ENCODE measurements at regions not wholly inside any gene's neighbourhood (a gene's known extent, or its start where the extent isn't known, plus 50 kb on each side); places are given as distances from the start of the nearest gene placed in this dataset.

- Histone ChIP-seq H3K4me1 (no peaks in the 10 kb centered on the region), H3K9me3 (no peaks in the 10 kb centered on the region), H3K27ac (no peak overlapping the region), H3K27me3 (no peaks in the 10 kb centered on the region), H3K4me3 (no peak overlapping the region), H3K36me3 (no peaks in the 10 kb centered on the region)
- ATAC-seq: no peak
- WGBS, 2 donors (ENCODE audit: low coverage in 1 of 2): 59% methylated on average over 2 of the region's 2 CpGs
- no peak for TF ChIP-seq POLR2A (IDR thresholded peaks at IDR 0.05)
- TF ChIP-seq POLR2AphosphoS5 (IDR thresholded peaks at IDR 0.05): no peak
- TF ChIP-seq CTCF (IDR thresholded peaks at IDR 0.05): no peak
Measured at GRCh38 chr5:101425339-101425859, 522.3 kb upstream of the ST8SIA4 start.

GRCh38 chr5:101424530-101425175 lies 521.6 kb upstream of the ST8SIA4 start:
- H3K36me3 ChIP-seq: no peaks in the 10 kb centered on the region
- H3K27me3 ChIP-seq: no peaks in the 10 kb centered on the region
- 12 to 14% methylated on average over 2 of the region's 2 CpGs for WGBS, 2 donors (ENCODE audit: low coverage in 1 of 2)
- H3K4me1 ChIP-seq: no peaks in the 10 kb centered on the region
- no peaks in the 10 kb centered on the region for H3K9me3 ChIP-seq
- no peak overlapping the region for H3K27ac ChIP-seq
- no peak for ATAC-seq
- TF ChIP-seq EP300 (IDR thresholded peaks at IDR 0.05): no peak
- TF ChIP-seq POLR2A (IDR thresholded peaks at IDR 0.05): no peak
- no peak for TF ChIP-seq POLR2AphosphoS5 (IDR thresholded peaks at IDR 0.05)
- TF ChIP-seq CTCF (IDR thresholded peaks at IDR 0.05): no peak
- H3K4me3 ChIP-seq: no peak overlapping the region

GRCh38 chr5:101418713-101419118 lies 515.6 kb upstream of the ST8SIA4 start:
- TF ChIP-seq CTCF (IDR thresholded peaks at IDR 0.05) (no peak), POLR2A (IDR thresholded peaks at IDR 0.05) (no peak), EP300 (IDR thresholded peaks at IDR 0.05) (no peak)
- ATAC-seq: no peak
- Histone ChIP-seq H3K4me1 (no peaks in the 10 kb centered on the region), H3K9me3 (no peaks in the 10 kb centered on the region), H3K27ac (no peak overlapping the region), H3K36me3 (no peaks in the 10 kb centered on the region), H3K4me3 (no peak overlapping the region), H3K27me3 (no peaks in the 10 kb centered on the region)
- WGBS, 2 donors (ENCODE audit: low coverage in 1 of 2): 0 to 8% methylated on average over 1 of the region's 1 CpG

GRCh38 chr5:101404531-101404930 lies 501.4 kb upstream of the ST8SIA4 start:
- Histone ChIP-seq H3K27ac (no peak overlapping the region), H3K36me3 (no peaks in the 10 kb centered on the region), H3K9me3 (peaks cover 0 to 5% (median 0%) of the 10 kb centered on the region in 3 donors), H3K4me3 (no peak overlapping the region), H3K4me1 (no peaks in the 10 kb centered on the region), H3K27me3 (no peaks in the 10 kb centered on the region)
- WGBS, 2 donors (ENCODE audit: low coverage in 1 of 2): 86 to 89% methylated on average over 1 of the region's 1 CpG
- no peak for TF ChIP-seq POLR2AphosphoS5 (IDR thresholded peaks at IDR 0.05)
- ATAC-seq: no peak

DNA sequence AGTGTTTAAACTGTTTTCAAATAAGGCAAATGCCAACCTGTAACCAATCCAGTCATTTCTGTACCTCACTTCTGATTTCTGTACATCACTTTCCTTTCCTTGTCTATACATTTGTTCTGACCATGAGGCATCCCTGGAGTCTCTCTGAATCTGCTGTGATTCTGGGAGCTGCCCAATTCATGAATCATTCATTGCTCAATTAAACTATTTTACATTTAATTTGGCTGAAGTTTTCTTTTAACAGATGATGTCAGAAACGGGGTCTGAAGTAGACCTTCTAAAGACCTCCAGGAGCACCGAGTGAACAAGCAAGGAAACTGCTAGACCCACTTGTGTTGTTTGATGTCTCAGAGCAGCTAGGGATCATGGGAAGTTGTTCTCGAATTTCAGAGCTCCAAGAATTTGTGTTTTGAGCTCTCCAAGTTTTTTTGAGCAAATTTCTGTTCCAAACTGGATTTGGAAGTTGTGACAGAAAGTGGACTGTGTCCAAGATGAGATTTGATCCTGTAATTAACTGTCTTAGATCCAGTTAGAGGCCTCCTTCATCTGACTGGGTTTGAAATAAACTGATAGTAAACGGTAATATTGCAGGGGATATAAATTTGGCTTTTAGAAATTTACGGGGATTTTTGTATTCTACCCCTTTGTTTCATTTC lies 490.8 kb upstream of the ST8SIA4 start:
- H3K4me1 ChIP-seq: no peaks in the 10 kb centered on the region
- no peak overlapping the region for H3K27ac ChIP-seq
- H3K4me3 ChIP-seq: no peak overlapping the region
- H3K9me3 ChIP-seq: no peaks in the 10 kb centered on the region
- no peaks in the 10 kb centered on the region for H3K36me3 ChIP-seq
- ATAC-seq: no peak
- TF ChIP-seq POLR2A (IDR thresholded peaks at IDR 0.05) (no peak), CTCF (IDR thresholded peaks at IDR 0.05) (no peak), POLR2AphosphoS5 (IDR thresholded peaks at IDR 0.05) (no peak), EP300 (IDR thresholded peaks at IDR 0.05) (no peak)
- WGBS, 2 donors (ENCODE audit: low coverage in 1 of 2): 48 to 84% methylated on average over 4 to 5 of the region's 5 CpGs
- no peaks in the 10 kb centered on the region for H3K27me3 ChIP-seq
